HG03139 (cell line): ENCODE measurements at regions not wholly inside any gene's neighbourhood (a gene's known extent, or its start where the extent isn't known, plus 50 kb on each side); places are given as distances from the start of the nearest gene placed in this dataset.
"Not testable (repeated sequence)": the region's sequence is repeated elsewhere in the genome, so short reads cannot be mapped to it uniquely, and the experiment has no call there.

Experiments
- ATAC-seq: cut with Tn5 transposase; IDR thresholded peaks from one replicate; pipeline ENCODE4 v1.9.1; 2021; ENCODE audit not compliant: unreplicated experiment

GRCh38 chr3:14252321-14253021 is 73.9 kb downstream of the LSM3 start:
- no peak for ATAC-seq

- ATAC-seq: no peak
Measured at GRCh38 chr3:14253022-14253706, 74.5 kb downstream of the LSM3 start.

- no peak for ATAC-seq
Measured at GRCh38 chr3:14253707-14254382, 75.2 kb downstream of the LSM3 start.

GRCh38 chr3:14254812-14255702 is 76.4 kb downstream of the LSM3 start:
- ATAC-seq: no peak

GRCh38 chr3:14256046-14256445 is 77.4 kb downstream of the LSM3 start:
- no peak for ATAC-seq

- ATAC-seq: no peak
Measured at GRCh38 chr3:14256561-14257342, 78.1 kb downstream of the LSM3 start.

GRCh38 chr3:14258906-14259904 is 80.6 kb downstream of the LSM3 start:
- ATAC-seq: no peak

GRCh38 chr3:14260463-14260862 is 81.8 kb downstream of the LSM3 start:
- no peak for ATAC-seq

- ATAC-seq: no peak
Measured at GRCh38 chr3:14261229-14261628, 82.6 kb downstream of the LSM3 start.

GRCh38 chr3:14262212-14262611 is 83.6 kb downstream of the LSM3 start:
- ATAC-seq: no peak

- ATAC-seq: no peak
Measured at GRCh38 chr3:14262867-14263266, 84.2 kb downstream of the LSM3 start.

GRCh38 chr3:14263317-14264005 is 84.8 kb downstream of the LSM3 start:
- no peak for ATAC-seq

- no peak for ATAC-seq
Measured at GRCh38 chr3:14265246-14265962, 86.8 kb downstream of the LSM3 start.

GRCh38 chr3:14266361-14266760 is 87.7 kb downstream of the LSM3 start:
- no peak for ATAC-seq

GRCh38 chr3:14267976-14268375 is 89.4 kb downstream of the LSM3 start:
- ATAC-seq: no peak

- ATAC-seq: no peak
Measured at GRCh38 chr3:14268897-14269296, 90.3 kb downstream of the LSM3 start.

- ATAC-seq: not testable (repeated sequence)
Measured at GRCh38 chr3:14272041-14272958, 93.7 kb downstream of the LSM3 start.
